ENCODE measurements at regions not wholly inside any gene's neighbourhood (a gene's known extent, or its start where the extent isn't known, plus 50 kb on each side); places are given as distances from the start of the nearest gene placed in this dataset.

GRCh38 chr2:200725596-200725995, 86.1 kb upstream of the BZW1 start:
- no peak for TF ChIP-seq EZH2 (IDR thresholded peaks at IDR 0.05; ENCODE audit: insufficient read depth, poor library complexity, severe bottlenecking)
- TF ChIP-seq EZH2phosphoT487 (IDR thresholded peaks at IDR 0.05; ENCODE audit: insufficient read depth, low read depth): no peak

All from GM23248 (cell line).